Keratinocyte (primary cell): ENCODE measurements at regions not wholly inside any gene's neighbourhood (a gene's known extent, or its start where the extent isn't known, plus 50 kb on each side); places are given as distances from the start of the nearest gene placed in this dataset.

Source experiments
- CTCF ChIP-seq, 3 experiments: IDR thresholded peaks in 1 of 3; conservative IDR thresholded peaks in 1 of 3; optimal IDR thresholded peaks in 1 of 3; 2 replicates in 2 of 3; 3 replicates in 1 of 3; pipeline versions ENCODE3 to v1.5.1; 2011; ENCODE audit warnings: low read length in 3 of 3, mild to moderate bottlenecking in 3 of 3, moderate library complexity in 2 of 3, control low read depth in 1 of 3, inconsistent platforms in 1 of 3; ENCODE audit not compliant: insufficient read depth in 2 of 3; ENCODE audit errors: extremely low read depth in 1 of 3
- EZH2 ChIP-seq: IDR thresholded peaks from one replicate; pipeline ENCODE4 v1.6.1; 2012; ENCODE audit warnings: inconsistent platforms, mild to moderate bottlenecking, low read length, moderate library complexity

- no peak for TF ChIP-seq EZH2
- TF ChIP-seq CTCF (optimal IDR thresholded peaks at IDR 0.05 in 1 of 3, IDR thresholded peaks at IDR 0.05 in 1 of 3, conservative IDR thresholded peaks at IDR 0.05 in 1 of 3; ENCODE audit: extremely low read depth in 1 of 3, insufficient read depth in 2 of 3, low read length in 3 of 3), result no peak
Measured at GRCh38 chr11:45593992-45594391, 71.4 kb downstream of the CHST1 start.
